CD4-positive, alpha-beta T cell treated with Interferon gamma for 1 hour (primary cell): ENCODE measurements at regions not wholly inside any gene's neighbourhood (a gene's known extent, or its start where the extent isn't known, plus 50 kb on each side); places are given as distances from the start of the nearest gene placed in this dataset.
A peak's percentile ranks its signal among the peaks of the same experiment; 100 is the strongest.

Source experiments
- DNase-seq: peaks from one replicate; pipeline ENCODE4 v3.0.0-alpha.2; 2020

GRCh38 chr1:201710632-201711597 lies 118.0 kb upstream of the IPO9 start:
- DNase-seq = no peak

GRCh38 chr1:201711811-201712210 lies 117.1 kb upstream of the IPO9 start:
- DNase-seq = no peak

GRCh38 chr1:201712387-201713085 lies 116.4 kb upstream of the IPO9 start:
- no peak for DNase-seq

GRCh38 chr1:201713086-201713810 lies 115.7 kb upstream of the IPO9 start:
- peak; percentile 73 for DNase-seq

- DNase-seq = peak; percentile 72
Observed at GRCh38 chr1:201714542-201715329, 114.2 kb upstream of the IPO9 start.

- no peak for DNase-seq
Observed at GRCh38 chr1:201715351-201715750, 113.6 kb upstream of the IPO9 start.

GRCh38 chr1:201715801-201716741 lies 112.9 kb upstream of the IPO9 start:
- peak; percentile 57 for DNase-seq

- no peak for DNase-seq
Observed at GRCh38 chr1:201716742-201717135, 112.2 kb upstream of the IPO9 start.

GRCh38 chr1:201717286-201717685 lies 111.7 kb upstream of the IPO9 start:
- no peak for DNase-seq

- no peak for DNase-seq
Observed at GRCh38 chr1:201718346-201719202, 110.4 kb upstream of the IPO9 start.

- no peak for DNase-seq
Observed at GRCh38 chr1:201719812-201720521, 109.0 kb upstream of the IPO9 start.

GRCh38 chr1:201720522-201720844 lies 108.5 kb upstream of the IPO9 start:
- no peak for DNase-seq

- no peak for DNase-seq
Observed at GRCh38 chr1:201721082-201722049, 107.6 kb upstream of the IPO9 start.

GRCh38 chr1:201724039-201724765 lies 104.8 kb upstream of the IPO9 start:
- DNase-seq = no peak

- no peak for DNase-seq
Observed at GRCh38 chr1:201724766-201725118, 104.2 kb upstream of the IPO9 start.

GRCh38 chr1:201726700-201727099 lies 102.3 kb upstream of the IPO9 start:
- DNase-seq = no peak

- no peak for DNase-seq
Observed at GRCh38 chr1:201728731-201729130, 100.2 kb upstream of the IPO9 start.
